Peyer's patch (tissue), 2 donors: ENCODE measurements at regions not wholly inside any gene's neighbourhood (a gene's known extent, or its start where the extent isn't known, plus 50 kb on each side); places are given as distances from the start of the nearest gene placed in this dataset.

ENCODE experiments used
- small RNA-seq, 2 donors: library from RNA; depleted of rRNA; stranded (forward); fragments of <200 nt; gene quantifications; one replicate each; pipeline ENCODE3, GENCODE V24; 2016

Small RNA genes in the stretch of these regions (small RNA-seq; reads per million reads assigned to genes)
- gene PSMC1P5 = 0 reads per million in 2 donors
- 0 reads per million in 2 donors for gene RF00322
- 0 reads per million in 2 donors for gene RN7SL255P
- gene RNA5SP189 = 0 reads per million in 2 donors
- gene RNU1-140P = 0 reads per million in 2 donors
- 0 reads per million in 2 donors for gene RNU6-334P
